WTC11 (cell line): ENCODE measurements at regions not wholly inside any gene's neighbourhood (a gene's known extent, or its start where the extent isn't known, plus 50 kb on each side); places are given as distances from the start of the nearest gene placed in this dataset.

ENCODE experiments used
- ATF3 ChIP-seq: sonication (generic); formaldehyde crosslinking; conservative IDR thresholded peaks from 2 replicates; pipeline ENCODE4 v1.8.1; 2022; ENCODE audit warnings: mild to moderate bottlenecking, missing genetic modification reagents
- CTCF ChIP-seq: fragments of 200-600 bp; IDR thresholded peaks from 2 replicates; pipeline ENCODE4 v1.8.0; 2022; ENCODE audit warnings: antibody characterized with exemption
- FOXJ3 ChIP-seq: sonication (generic); formaldehyde crosslinking; IDR thresholded peaks from 2 replicates; pipeline ENCODE4 v1.9.0; 2021; ENCODE audit warnings: missing genetic modification reagents, mild to moderate bottlenecking, borderline replicate concordance
- MAX ChIP-seq: sonication (generic); formaldehyde crosslinking; IDR thresholded peaks from 2 replicates; pipeline ENCODE4 v1.8.0; 2022; ENCODE audit warnings: mild to moderate bottlenecking, missing genetic modification reagents
- NFYB ChIP-seq: sonication (generic); formaldehyde crosslinking; conservative IDR thresholded peaks from 2 replicates; pipeline ENCODE4 v1.8.0; 2022; ENCODE audit warnings: low read depth, missing genetic modification reagents
- NR1H2 ChIP-seq: sonication (generic); formaldehyde crosslinking; IDR thresholded peaks from 2 replicates; pipeline ENCODE4 v1.9.0; 2021; ENCODE audit warnings: mild to moderate bottlenecking, moderate library complexity, missing genetic modification reagents
- SMAD3 ChIP-seq: sonication (generic); formaldehyde crosslinking; IDR thresholded peaks from 2 replicates; pipeline ENCODE4 v1.8.0; 2022; ENCODE audit warnings: missing genetic modification reagents, mild to moderate bottlenecking, borderline replicate concordance
- ZBTB21 ChIP-seq: sonication (generic); formaldehyde crosslinking; IDR thresholded peaks from 2 replicates; pipeline ENCODE4 v1.8.1; 2023; ENCODE audit warnings: mild to moderate bottlenecking, missing genetic modification reagents, borderline replicate concordance
- ZNF121 ChIP-seq: sonication (generic); formaldehyde crosslinking; IDR thresholded peaks from 2 replicates; pipeline ENCODE4 v1.8.0; 2023; ENCODE audit warnings: missing genetic modification reagents
- ZNF263 ChIP-seq: sonication (generic); formaldehyde crosslinking; IDR thresholded peaks from 2 replicates; pipeline ENCODE4 v1.8.1; 2022; ENCODE audit warnings: low read depth, mild to moderate bottlenecking, moderate library complexity, missing genetic modification reagents

GRCh38 chr7:41199136-41199535, 503.8 kb downstream of the INHBA start:
- no peak for TF ChIP-seq ZNF121 (CRISPR knock-in tag)
- TF ChIP-seq CTCF: no peak
- TF ChIP-seq MAX: no peak
- TF ChIP-seq SMAD3 (CRISPR knock-in tag): no peak
- TF ChIP-seq NFYB (CRISPR knock-in tag): no peak
- no peak for TF ChIP-seq NR1H2
- TF ChIP-seq FOXJ3: no peak
- TF ChIP-seq ZBTB21 (CRISPR knock-in tag): no peak
- TF ChIP-seq ZNF263 (CRISPR knock-in tag): no peak
- no peak for TF ChIP-seq ATF3
